Endothelial cell of umbilical vein (primary cell): ENCODE measurements at regions not wholly inside any gene's neighbourhood (a gene's known extent, or its start where the extent isn't known, plus 50 kb on each side); places are given as distances from the start of the nearest gene placed in this dataset.

Source experiments
- BruUV-seq: library from RNA; stranded (reverse); fragments of 400-500 nt; replicated peaks from 2 replicates; lab custom pipeline; 2021; lab: Mats Ljungman, UMichigan
- CTCF ChIA-PET: fragments of 300-600, 350-600 bp; sonication (Branson Sonifier 250); formaldehyde crosslinking; loops from one replicate; lab custom pipeline; 2021; ENCODE audit warnings: antibody characterized with exemption, inconsistent platforms; lab: Charles Lee
- POLR2A ChIA-PET: fragments of 300-600, 350-600 bp; sonication (Branson Sonifier 250); formaldehyde crosslinking; loops from one replicate; lab custom pipeline; 2021; ENCODE audit warnings: antibody characterized with exemption, inconsistent platforms; lab: Charles Lee
- DNase-seq: peaks from one replicate; pipeline ENCODE4 v3.0.0-alpha.2; 2011; ENCODE audit warnings: low read depth, low spot score
- FAIRE-seq: peaks from 2 replicates; lab custom pipeline; 2011; peaks lifted over from hg19 to GRCh38; lab: Jason Lieb, UNC
- H2AFZ ChIP-seq: 2 replicates; pipeline ENCODE4 v1.6.0; 2012; ENCODE audit warnings: low read depth, low read length, control low read depth, inconsistent platforms
- H3K27ac ChIP-seq: 2 replicates; pipeline ENCODE4 v1.5.1; 2011; ENCODE audit warnings: low read depth, mild to moderate bottlenecking, control low read depth, low read length, moderate library complexity; ENCODE audit not compliant: insufficient read depth
- H3K27me3 ChIP-seq, 2 experiments: 2 replicates each; pipeline versions ENCODE4 v1.6.0 to v1.6.1; 2011; ENCODE audit warnings: low read length in 2 of 2, mixed read lengths in 1 of 2; ENCODE audit not compliant: control insufficient read depth in 2 of 2, insufficient read depth in 2 of 2
- H3K36me3 ChIP-seq, 2 experiments: 2 replicates in 1 of 2; 3 replicates in 1 of 2; pipeline ENCODE4 v1.5.1; 2011; ENCODE audit warnings: low read length in 2 of 2, mild to moderate bottlenecking in 1 of 2, moderate library complexity in 1 of 2; ENCODE audit not compliant: control insufficient read depth in 2 of 2, insufficient read depth in 2 of 2; ENCODE audit errors: extremely low read depth in 1 of 2
- H3K4me1 ChIP-seq: 3 replicates; pipeline ENCODE4 v1.5.1; 2011; ENCODE audit warnings: mild to moderate bottlenecking, low read length; ENCODE audit not compliant: control insufficient read depth, insufficient read depth; ENCODE audit errors: extremely low read depth
- H3K4me2 ChIP-seq: 2 replicates; pipeline ENCODE4 v1.6.1; 2011; ENCODE audit warnings: low read length, control low read depth, mixed read lengths; ENCODE audit not compliant: insufficient read depth
- H3K4me3 ChIP-seq, 3 experiments: fragments of 200-600 bp in 1 of 3; sonication (generic), shearing (Covaris generic) in 1 of 3; replicated peaks in 1 of 3; 2 replicates each; pipeline ENCODE4 v1.5.1; 2011 to 2016; ENCODE audit warnings: control low read depth in 3 of 3, low read length in 3 of 3, mild to moderate bottlenecking in 2 of 3, inconsistent platforms in 1 of 3, low read depth in 1 of 3, moderate library complexity in 1 of 3; ENCODE audit not compliant: insufficient read depth in 1 of 3
- H3K79me2 ChIP-seq: 2 replicates; pipeline ENCODE4 v1.6.0; 2012; ENCODE audit warnings: low read length, inconsistent platforms; ENCODE audit not compliant: control insufficient read depth, insufficient read depth
- H3K9ac ChIP-seq: replicated peaks from 2 replicates; pipeline ENCODE3; 2011; ENCODE audit warnings: low read length, control low read depth; ENCODE audit not compliant: insufficient read depth; ENCODE audit errors: extremely low read depth
- H3K9me1 ChIP-seq: replicated peaks from 3 replicates; pipeline ENCODE4 v1.6.0; 2011; ENCODE audit warnings: mild to moderate bottlenecking, low read length; ENCODE audit not compliant: control insufficient read depth, insufficient read depth; ENCODE audit errors: extremely low read depth
- H3K9me3 ChIP-seq: replicated peaks from 2 replicates; pipeline ENCODE4 v1.5.1; 2012; ENCODE audit warnings: low read length, inconsistent platforms; ENCODE audit not compliant: control insufficient read depth, insufficient read depth
- H4K20me1 ChIP-seq: replicated peaks from 2 replicates; pipeline ENCODE3; 2011; ENCODE audit warnings: mild to moderate bottlenecking, low read length; ENCODE audit not compliant: control insufficient read depth, insufficient read depth; ENCODE audit errors: extremely low read depth
- EZH2 ChIP-seq: IDR thresholded peaks from 2 replicates; pipeline ENCODE4 v1.6.1; 2012; ENCODE audit warnings: borderline replicate concordance, low read depth, mild to moderate bottlenecking, moderate library complexity, low read length, inconsistent platforms; ENCODE audit not compliant: severe bottlenecking
- FOS ChIP-seq: IDR thresholded peaks from 2 replicates; pipeline ENCODE4 v1.6.1; 2011; ENCODE audit warnings: mild to moderate bottlenecking, low read length, moderate library complexity, borderline replicate concordance; ENCODE audit not compliant: insufficient read depth
- GATA2 ChIP-seq: IDR thresholded peaks from 2 replicates; pipeline ENCODE4 v1.7.0; 2011; ENCODE audit warnings: low read depth, mild to moderate bottlenecking, moderate library complexity, mixed read lengths, low read length; ENCODE audit not compliant: insufficient read length, insufficient read depth
- JUN ChIP-seq: IDR thresholded peaks from 2 replicates; pipeline ENCODE4 v1.6.1; 2011; ENCODE audit warnings: borderline replicate concordance, low read depth; ENCODE audit not compliant: insufficient read length, insufficient read depth
- MYC ChIP-seq: IDR thresholded peaks from one replicate; pipeline ENCODE4 v1.6.1; 2011; ENCODE audit warnings: mild to moderate bottlenecking, low read depth, low read length
- POLR2A ChIP-seq: IDR thresholded peaks from 2 replicates; pipeline ENCODE4 v1.6.1; 2012; ENCODE audit warnings: low read depth, mild to moderate bottlenecking, control low read depth, low read length
- POLR2AphosphoS5 ChIP-seq: IDR thresholded peaks from 2 replicates; pipeline ENCODE4 v1.6.1; 2012; ENCODE audit warnings: low read depth, mild to moderate bottlenecking, control low read depth, low read length, moderate library complexity; ENCODE audit not compliant: insufficient read depth
- dilution Hi-C: fragments of 300-500 bp; cut with MboI; formaldehyde crosslinking; loops from one replicate; pipeline ENCODE4 v1.15.0; 2019; ENCODE audit warnings: low sequenced_read_pairs; ENCODE audit not compliant: extremely low pct_ligation_motif_present
- intact Hi-C: fragments of 100-400 bp; cut with micrococcal nuclease; formaldehyde crosslinking; loops from one replicate; pipeline ENCODE4 v1.10.0; 2022
- TF ChIP-seq, protein P1 (sequence below), 2 donors: IDR thresholded peaks; 1 replicate in 1 of 2; 2 replicates in 1 of 2; pipeline ENCODE4 v1.5.1; 2011; ENCODE audit warnings: low read length in 2 of 2, mild to moderate bottlenecking in 2 of 2, moderate library complexity in 2 of 2, control low read depth in 1 of 2, inconsistent platforms in 1 of 2, low read depth in 1 of 2; ENCODE audit not compliant: insufficient read depth in 1 of 2; ENCODE audit errors: extremely low read depth in 1 of 2
- TF ChIP-seq, protein P2 (sequence below): IDR thresholded peaks from 2 replicates; pipeline ENCODE4 v1.6.1; 2011; ENCODE audit not compliant: insufficient read depth, insufficient read length

DNA sequence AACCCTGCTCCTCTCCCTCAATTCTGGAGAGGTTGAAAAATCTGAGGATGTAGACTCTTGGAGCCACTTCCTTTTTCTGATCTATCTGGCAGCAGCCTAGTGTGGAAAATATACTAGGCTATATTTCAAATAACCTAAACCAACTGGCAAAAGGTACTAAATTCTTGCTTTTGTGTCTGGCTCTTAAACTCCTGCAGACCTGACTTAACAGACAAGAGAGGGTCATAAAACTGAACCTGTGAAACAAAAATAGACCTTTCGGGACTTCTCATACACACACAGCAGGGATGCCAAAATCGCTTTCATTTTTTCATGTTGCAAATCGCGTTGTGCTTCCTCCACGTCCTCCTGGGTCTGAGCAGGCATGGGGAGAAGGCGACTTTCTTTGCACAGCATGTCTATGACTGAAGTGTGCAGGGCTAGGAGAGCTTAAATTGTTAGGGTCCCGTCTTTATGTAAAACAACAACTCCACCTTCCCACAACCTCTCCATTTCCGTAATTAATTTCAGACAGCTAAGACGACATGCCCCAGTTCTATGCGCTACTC is 520.7 kb upstream of the PSMD7 start:
- Histone ChIP-seq H3K36me3 (no peaks in the 10 kb centered on the region), H3K27me3 (no peaks in the 10 kb centered on the region), H3K4me1 (no peaks in the 10 kb centered on the region), H3K9ac (no peak overlapping the region), H3K4me2 (no peak overlapping the region), H3K9me1 (no peaks in the 10 kb centered on the region), H3K4me3 (no peak overlapping the region), H3K9me3 (peaks cover 4% of the 10 kb centered on the region), H3K79me2 (no peaks in the 10 kb centered on the region), H4K20me1 (no peaks in the 10 kb centered on the region), H3K27ac (no peak overlapping the region), H2AFZ (no peak overlapping the region)
- intact Hi-C loops (no loop called here), dilution Hi-C loops (no loop called here)
- DNase-seq (no peak), FAIRE-seq (no peak)
- POLR2A ChIA-PET = no interaction called here
- TF ChIP-seq MYC (no peak), POLR2A (no peak), GATA2 (no peak), EZH2 (no peak), JUN (no peak), POLR2AphosphoS5 (no peak), FOS (no peak)
- TF ChIP-seq, protein P1, sequence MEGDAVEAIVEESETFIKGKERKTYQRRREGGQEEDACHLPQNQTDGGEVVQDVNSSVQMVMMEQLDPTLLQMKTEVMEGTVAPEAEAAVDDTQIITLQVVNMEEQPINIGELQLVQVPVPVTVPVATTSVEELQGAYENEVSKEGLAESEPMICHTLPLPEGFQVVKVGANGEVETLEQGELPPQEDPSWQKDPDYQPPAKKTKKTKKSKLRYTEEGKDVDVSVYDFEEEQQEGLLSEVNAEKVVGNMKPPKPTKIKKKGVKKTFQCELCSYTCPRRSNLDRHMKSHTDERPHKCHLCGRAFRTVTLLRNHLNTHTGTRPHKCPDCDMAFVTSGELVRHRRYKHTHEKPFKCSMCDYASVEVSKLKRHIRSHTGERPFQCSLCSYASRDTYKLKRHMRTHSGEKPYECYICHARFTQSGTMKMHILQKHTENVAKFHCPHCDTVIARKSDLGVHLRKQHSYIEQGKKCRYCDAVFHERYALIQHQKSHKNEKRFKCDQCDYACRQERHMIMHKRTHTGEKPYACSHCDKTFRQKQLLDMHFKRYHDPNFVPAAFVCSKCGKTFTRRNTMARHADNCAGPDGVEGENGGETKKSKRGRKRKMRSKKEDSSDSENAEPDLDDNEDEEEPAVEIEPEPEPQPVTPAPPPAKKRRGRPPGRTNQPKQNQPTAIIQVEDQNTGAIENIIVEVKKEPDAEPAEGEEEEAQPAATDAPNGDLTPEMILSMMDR (IDR thresholded peaks at IDR 0.05; ENCODE audit: extremely low read depth in 1 of 2, insufficient read depth in 1 of 2, low read depth in 1 of 2, low read length in 2 of 2) = no peak
- TF ChIP-seq, protein P2, sequence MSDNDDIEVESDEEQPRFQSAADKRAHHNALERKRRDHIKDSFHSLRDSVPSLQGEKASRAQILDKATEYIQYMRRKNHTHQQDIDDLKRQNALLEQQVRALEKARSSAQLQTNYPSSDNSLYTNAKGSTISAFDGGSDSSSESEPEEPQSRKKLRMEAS = no peak
- BruUV-seq = no TSS peak
- CTCF ChIA-PET = no interaction called here
